Mesendoderm (in vitro differentiated cells): ENCODE measurements at regions not wholly inside any gene's neighbourhood (a gene's known extent, or its start where the extent isn't known, plus 50 kb on each side); places are given as distances from the start of the nearest gene placed in this dataset.

Experiments used
- DNase-seq: peaks from one replicate; pipeline ENCODE4 v3.0.0; 2013
- H2AK5ac ChIP-seq: 2 replicates; pipeline ENCODE4 v1.6.1; 2013; ENCODE audit warnings: low read length, inconsistent platforms
- H2BK120ac ChIP-seq: 2 replicates; pipeline ENCODE4 v1.6.1; 2013; ENCODE audit warnings: low read depth, mild to moderate bottlenecking, low read length, moderate library complexity, mixed read lengths
- H2BK15ac ChIP-seq: replicated peaks from 2 replicates; pipeline ENCODE4 v1.6.1; 2013; ENCODE audit warnings: low read depth, mild to moderate bottlenecking, moderate library complexity
- H2BK5ac ChIP-seq: 2 replicates; pipeline ENCODE4 v1.6.1; 2013; ENCODE audit warnings: low read length, inconsistent platforms
- H3K18ac ChIP-seq: 2 replicates; pipeline ENCODE4 v1.6.1; 2013; ENCODE audit warnings: mild to moderate bottlenecking, low read length, mixed read lengths
- H3K23ac ChIP-seq: one replicate; pipeline ENCODE4 v1.6.1; 2013; ENCODE audit warnings: low read length
- H3K27ac ChIP-seq: 2 replicates; pipeline ENCODE4 v1.5.1; 2013; ENCODE audit warnings: low read depth, mild to moderate bottlenecking, inconsistent platforms, low read length, moderate library complexity
- H3K27me3 ChIP-seq: 2 replicates; pipeline ENCODE4 v1.6.1; 2013; ENCODE audit warnings: low read length, control low read depth, mild to moderate bottlenecking, inconsistent platforms; ENCODE audit not compliant: insufficient read depth, poor library complexity
- H3K36me3 ChIP-seq: 2 replicates; pipeline ENCODE4 v1.6.1; 2013; ENCODE audit warnings: low read length, inconsistent platforms; ENCODE audit not compliant: control insufficient read depth, insufficient read depth
- H3K4ac ChIP-seq: one replicate; pipeline ENCODE4 v1.6.1; 2013; ENCODE audit warnings: low read depth, mild to moderate bottlenecking, low read length, moderate library complexity
- H3K4me1 ChIP-seq: 2 replicates; pipeline ENCODE4 v1.6.1; 2013; ENCODE audit warnings: low read depth, low read length, inconsistent platforms; ENCODE audit not compliant: control insufficient read depth
- H3K4me2 ChIP-seq: 2 replicates; pipeline ENCODE4 v1.6.1; 2013; ENCODE audit warnings: low read length
- H3K4me3 ChIP-seq: 2 replicates; pipeline ENCODE4 v1.5.1; 2013; ENCODE audit warnings: mild to moderate bottlenecking, low read length
- H3K56ac ChIP-seq: one replicate; pipeline ENCODE4 v1.6.1; 2013; ENCODE audit warnings: low read length
- H3K79me1 ChIP-seq: 2 replicates; pipeline ENCODE4 v1.6.1; 2013; ENCODE audit warnings: low read length, inconsistent platforms
- H3K79me2 ChIP-seq: 2 replicates; pipeline ENCODE4 v1.6.1; 2013; ENCODE audit warnings: mild to moderate bottlenecking, low read length; ENCODE audit not compliant: control insufficient read depth, insufficient read depth
- H3K9ac ChIP-seq: 2 replicates; pipeline ENCODE4 v1.6.1; 2013; ENCODE audit warnings: low read length, inconsistent platforms
- H4K5ac ChIP-seq: one replicate; pipeline ENCODE4 v1.6.1; 2013; ENCODE audit warnings: low read length
- H4K8ac ChIP-seq: one replicate; pipeline ENCODE4 v1.6.1; 2013; ENCODE audit warnings: low read depth, mild to moderate bottlenecking, control low read depth, low read length, moderate library complexity
- WGBS: extraction: QIAGEN DNeasy Blood & Tissue Kit; methylation state at CpG from one replicate; pipeline ENCODE4 v1.1.7; 2013; ENCODE audit warnings: low lambda C conversion rate, missing lambda C conversion rate; ENCODE audit not compliant: insufficient coverage; ENCODE audit errors: extremely low coverage; 5-methylcytosine and 5-hydroxymethylcytosine counted together

- WGBS, result no CpG with 5 or more reads among the region's 9 CpGs
Measured at GRCh38 chr3:184467171-184467570, 87.3 kb downstream of the CHRD start.

DNA sequence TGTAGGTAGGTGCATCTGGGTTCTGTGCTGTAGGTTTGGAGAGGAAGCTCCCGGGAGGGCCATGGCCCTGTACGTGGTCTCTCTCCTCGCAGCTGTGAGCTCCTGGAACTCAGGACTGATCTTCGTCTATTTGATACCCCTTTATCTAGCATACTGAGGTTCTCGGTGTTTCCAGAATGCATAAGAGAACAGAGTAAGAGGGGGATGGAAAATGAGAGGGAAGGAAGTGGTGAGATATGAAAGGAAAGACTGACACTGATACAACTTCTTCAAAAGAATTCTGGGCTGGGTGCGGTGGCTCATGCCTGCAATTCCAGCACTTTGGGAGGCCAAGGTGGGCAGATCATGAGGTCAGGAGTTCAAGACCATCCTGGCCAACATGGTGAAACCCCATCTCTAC, 90.7 kb downstream of the CHRD start:
- no peak overlapping the region for H3K56ac ChIP-seq
- H3K4me3 ChIP-seq, result no peak overlapping the region
- H3K4me2 ChIP-seq, result no peak overlapping the region
- H3K4me1 ChIP-seq, result no peaks in the 10 kb centered on the region
- no peaks in the 10 kb centered on the region for H3K79me1 ChIP-seq
- H3K27ac ChIP-seq, result no peak overlapping the region
- no peak overlapping the region for H4K8ac ChIP-seq
- H4K5ac ChIP-seq, result no peak overlapping the region
- no peak overlapping the region for H2BK5ac ChIP-seq
- H3K18ac ChIP-seq, result no peak overlapping the region
- H2AK5ac ChIP-seq, result no peak overlapping the region
- no peaks in the 10 kb centered on the region for H3K27me3 ChIP-seq
- WGBS, result no CpG with 5 or more reads among the region's 6 CpGs
- no peak for DNase-seq
- H3K4ac ChIP-seq, result no peak overlapping the region
- no peak overlapping the region for H2BK120ac ChIP-seq
- no peak overlapping the region for H2BK15ac ChIP-seq
- H3K36me3 ChIP-seq, result no peaks in the 10 kb centered on the region
- H3K79me2 ChIP-seq, result no peaks in the 10 kb centered on the region
- no peak overlapping the region for H3K9ac ChIP-seq
- H3K23ac ChIP-seq, result no peak overlapping the region

More at GRCh38 chr3:184467171-184467570, 87.3 kb downstream of the CHRD start:
- Histone ChIP-seq H2BK15ac (no peak overlapping the region), H3K23ac (no peak overlapping the region), H3K56ac (no peak overlapping the region), H3K27ac (no peak overlapping the region), H3K4me2 (no peak overlapping the region), H3K27me3 (no peaks in the 10 kb centered on the region), H2AK5ac (no peak overlapping the region), H4K5ac (no peak overlapping the region), H3K4ac (no peak overlapping the region), H3K4me1 (no peaks in the 10 kb centered on the region), H3K79me1 (no peaks in the 10 kb centered on the region), H4K8ac (no peak overlapping the region), H2BK120ac (no peak overlapping the region), H2BK5ac (no peak overlapping the region), H3K79me2 (no peaks in the 10 kb centered on the region), H3K18ac (no peak overlapping the region), H3K4me3 (no peak overlapping the region), H3K36me3 (no peaks in the 10 kb centered on the region), H3K9ac (no peak overlapping the region)
- no peak for DNase-seq

GRCh38 chr3:184471439-184471838, 90.1 kb upstream of the EPHB3 start:
- no peak for DNase-seq
- no peak overlapping the region for H3K23ac ChIP-seq
- WGBS, result no CpG with 5 or more reads among the region's 3 CpGs

DNA sequence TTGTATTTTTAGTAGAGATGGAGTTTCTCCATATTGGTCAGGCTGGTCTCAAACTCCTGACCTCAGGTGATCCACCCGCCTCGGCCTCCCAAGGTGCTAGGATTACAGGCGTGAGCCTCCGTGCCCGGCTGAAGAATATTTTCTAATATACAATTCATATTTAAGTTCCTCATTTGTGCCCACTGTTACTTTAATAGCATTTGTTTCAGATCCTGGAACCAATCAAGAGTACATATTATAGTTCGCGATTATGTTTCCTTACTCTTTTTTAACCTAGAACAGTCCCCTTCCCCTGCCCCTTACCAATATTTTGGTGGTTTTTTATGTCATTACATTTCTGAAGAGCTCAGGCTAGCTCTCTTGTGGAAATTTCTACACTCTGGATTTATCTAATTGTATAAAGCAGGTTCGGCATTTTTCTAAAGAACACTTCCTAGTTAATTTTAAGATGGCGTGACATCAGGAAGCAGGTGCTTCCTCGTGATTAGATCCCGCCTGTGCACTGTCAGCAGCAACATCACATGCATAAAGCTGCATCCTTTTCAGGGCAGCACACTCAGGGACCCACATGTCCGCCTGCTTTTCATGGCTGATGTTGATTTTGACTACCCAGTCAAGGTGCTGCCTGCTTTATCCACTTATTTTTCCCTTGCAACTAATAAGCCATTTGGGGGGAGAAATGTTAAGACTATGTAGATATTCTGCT, 88.7 kb upstream of the EPHB3 start:
- Histone ChIP-seq H3K36me3 (no peaks in the 10 kb centered on the region), H3K23ac (no peak overlapping the region), H3K4me1 (no peaks in the 10 kb centered on the region), H3K4ac (no peak overlapping the region), H4K8ac (no peak overlapping the region), H3K4me2 (no peak overlapping the region), H2BK120ac (no peak overlapping the region), H3K4me3 (no peak overlapping the region), H3K18ac (no peak overlapping the region), H3K27ac (no peak overlapping the region), H3K27me3 (no peaks in the 10 kb centered on the region), H4K5ac (no peak overlapping the region), H2BK15ac (no peak overlapping the region), H3K79me1 (no peaks in the 10 kb centered on the region), H2AK5ac (no peak overlapping the region), H2BK5ac (no peak overlapping the region), H3K56ac (no peak overlapping the region), H3K9ac (no peak overlapping the region), H3K79me2 (no peaks in the 10 kb centered on the region)
- no peak for DNase-seq
- no CpG with 5 or more reads among the region's 12 CpGs for WGBS

More at GRCh38 chr3:184471439-184471838, 90.1 kb upstream of the EPHB3 start:
- no peak overlapping the region for H2BK5ac ChIP-seq
- H3K79me2 ChIP-seq, result no peaks in the 10 kb centered on the region
- no peak overlapping the region for H3K4ac ChIP-seq
- no peak overlapping the region for H3K18ac ChIP-seq
- H3K4me2 ChIP-seq, result no peak overlapping the region
- no peak overlapping the region for H2BK120ac ChIP-seq
- no peaks in the 10 kb centered on the region for H3K27me3 ChIP-seq
- no peak overlapping the region for H3K4me3 ChIP-seq
- no peaks in the 10 kb centered on the region for H3K4me1 ChIP-seq
- H4K8ac ChIP-seq, result no peak overlapping the region
- H3K9ac ChIP-seq, result no peak overlapping the region
- no peak overlapping the region for H2BK15ac ChIP-seq
- H4K5ac ChIP-seq, result no peak overlapping the region
- no peak overlapping the region for H2AK5ac ChIP-seq
- no peaks in the 10 kb centered on the region for H3K36me3 ChIP-seq
- no peak overlapping the region for H3K56ac ChIP-seq
- H3K27ac ChIP-seq, result no peak overlapping the region
- H3K79me1 ChIP-seq, result no peaks in the 10 kb centered on the region

GRCh38 chr3:184474897-184475296, 86.7 kb upstream of the EPHB3 start:
- Histone ChIP-seq H3K18ac (no peak overlapping the region), H2BK5ac (no peak overlapping the region), H4K5ac (no peak overlapping the region), H3K4me3 (no peak overlapping the region), H3K27me3 (no peaks in the 10 kb centered on the region), H2AK5ac (no peak overlapping the region), H2BK120ac (no peak overlapping the region), H3K79me2 (no peaks in the 10 kb centered on the region), H3K4ac (no peak overlapping the region), H3K4me1 (no peaks in the 10 kb centered on the region), H3K36me3 (no peaks in the 10 kb centered on the region), H3K79me1 (no peaks in the 10 kb centered on the region), H3K56ac (no peak overlapping the region), H3K4me2 (no peak overlapping the region), H2BK15ac (no peak overlapping the region), H3K23ac (no peak overlapping the region), H3K9ac (no peak overlapping the region), H3K27ac (no peak overlapping the region), H4K8ac (no peak overlapping the region)
- no peak for DNase-seq
- no CpG with 5 or more reads among the region's 8 CpGs for WGBS

DNA sequence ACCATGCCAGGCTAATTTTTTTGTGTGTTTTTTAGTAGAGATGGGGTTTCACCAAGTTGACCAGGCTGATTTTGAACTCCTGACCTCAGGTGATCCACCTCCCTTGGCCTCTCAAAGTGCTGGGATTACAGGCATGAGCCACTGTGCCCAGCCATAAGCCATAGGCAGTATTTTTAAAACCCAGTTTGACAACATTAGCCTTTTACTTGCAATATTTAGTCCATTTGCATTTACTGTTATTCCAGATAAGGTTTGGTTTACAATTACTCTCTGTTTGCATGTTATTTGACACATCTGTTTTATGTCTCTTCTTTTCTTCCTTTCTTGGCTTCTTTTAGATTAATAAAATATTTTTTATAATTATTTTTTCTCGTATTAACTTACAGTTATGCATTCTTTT, 83.6 kb upstream of the EPHB3 start:
- Histone ChIP-seq H3K18ac (no peak overlapping the region), H2BK120ac (no peak overlapping the region), H3K79me1 (no peaks in the 10 kb centered on the region), H3K4me3 (no peak overlapping the region), H3K4ac (no peak overlapping the region), H2AK5ac (no peak overlapping the region), H3K27ac (no peak overlapping the region), H3K56ac (no peak overlapping the region), H3K23ac (no peak overlapping the region), H3K36me3 (no peaks in the 10 kb centered on the region), H3K4me1 (no peaks in the 10 kb centered on the region), H2BK15ac (no peak overlapping the region), H2BK5ac (no peak overlapping the region), H3K9ac (no peak overlapping the region), H4K8ac (no peak overlapping the region), H3K27me3 (no peaks in the 10 kb centered on the region), H3K79me2 (no peaks in the 10 kb centered on the region), H3K4me2 (no peak overlapping the region), H4K5ac (no peak overlapping the region)
- DNase-seq, result no peak
- no CpG with 5 or more reads among the region's 1 CpG for WGBS
